GM10266 (cell line): ENCODE measurements at regions not wholly inside any gene's neighbourhood (a gene's known extent, or its start where the extent isn't known, plus 50 kb on each side); places are given as distances from the start of the nearest gene placed in this dataset.
"Not testable (repeated sequence)": the region's sequence is repeated elsewhere in the genome, so short reads cannot be mapped to it uniquely, and the experiment has no call there.

Experiments
- DNase-seq: peaks from one replicate; pipeline ENCODE4 v3.0.0; 2012; ENCODE audit errors: extremely low spot score
- CTCF ChIP-seq: IDR thresholded peaks from 2 replicates; pipeline ENCODE4 v1.5.1; 2012; ENCODE audit warnings: mild to moderate bottlenecking, low read depth; ENCODE audit not compliant: control insufficient read depth, insufficient read depth; ENCODE audit errors: missing control alignments

GRCh38 chr1:81252471-81253151 is 548.1 kb upstream of the ADGRL2 start:
- DNase-seq, result no peak
- no peak for TF ChIP-seq CTCF

DNA sequence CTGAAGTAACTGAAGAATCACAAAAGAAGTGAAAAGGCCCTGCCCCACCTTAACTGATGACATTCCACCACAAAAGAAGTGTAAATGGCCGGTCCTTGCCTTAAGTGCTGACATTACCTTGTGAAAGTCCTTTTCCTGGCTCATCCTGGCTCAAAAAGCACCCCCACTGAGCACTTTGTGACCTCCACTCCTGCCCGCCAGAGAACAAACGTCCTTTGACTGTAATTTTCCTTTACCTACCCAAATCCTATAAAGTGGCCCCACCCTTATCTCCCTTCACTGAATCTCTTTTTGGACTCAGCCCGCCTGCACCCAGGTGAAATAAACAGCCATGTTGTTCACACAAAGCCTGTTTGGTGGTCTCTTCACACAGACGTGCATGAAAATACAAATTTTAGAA is 549.9 kb upstream of the ADGRL2 start:
- not testable (repeated sequence) for DNase-seq

- DNase-seq, result not testable (repeated sequence)
These were observed 555.5 kb upstream of the ADGRL2 start for GRCh38 chr1:81245084-81245715.

- DNase-seq, result not testable (repeated sequence)
These were observed 556.1 kb upstream of the ADGRL2 start for GRCh38 chr1:81244612-81245011.

DNA sequence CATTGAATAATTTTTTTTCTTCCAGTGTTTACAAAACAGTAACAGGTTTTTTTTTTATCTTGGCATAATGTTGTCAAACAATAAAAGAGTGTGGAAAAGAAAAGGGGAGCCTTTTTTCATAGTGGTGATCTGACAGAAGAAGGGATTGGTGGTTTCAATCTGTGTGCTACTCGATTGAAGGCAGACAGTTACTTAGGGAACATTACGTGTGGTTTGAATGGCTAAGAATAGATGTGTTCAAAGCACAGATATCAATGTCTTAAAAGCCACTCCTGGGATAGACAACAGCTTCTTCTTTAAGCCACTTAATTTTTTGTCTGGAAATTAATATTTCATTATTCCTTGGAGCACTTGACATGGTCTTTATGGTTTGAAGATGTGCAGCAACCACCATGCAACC is 558.6 kb upstream of the ADGRL2 start:
- no peak for TF ChIP-seq CTCF

GRCh38 chr1:81238129-81238528 is 562.6 kb upstream of the ADGRL2 start:
- no peak for DNase-seq
- TF ChIP-seq CTCF, result no peak

More for the DNA sequence above, 558.6 kb upstream of the ADGRL2 start:
- DNase-seq, result no peak

GRCh38 chr1:81237473-81238089 is 563.2 kb upstream of the ADGRL2 start:
- TF ChIP-seq CTCF, result no peak

GRCh38 chr1:81234237-81234636 is 566.5 kb upstream of the ADGRL2 start:
- DNase-seq, result no peak
- TF ChIP-seq CTCF, result no peak

More at GRCh38 chr1:81237473-81238089, 563.2 kb upstream of the ADGRL2 start:
- no peak for DNase-seq
